Fibroblast of lung (primary cell): ENCODE measurements at regions not wholly inside any gene's neighbourhood (a gene's known extent, or its start where the extent isn't known, plus 50 kb on each side); places are given as distances from the start of the nearest gene placed in this dataset.

ENCODE experiments used
- CTCF ChIP-seq, 2 donors: IDR thresholded peaks in 1 of 2; conservative IDR thresholded peaks in 1 of 2; 1 replicate in 1 of 2; 2 replicates in 1 of 2; pipeline ENCODE4 v1.5.1; 2011 to 2012; ENCODE audit warnings: low read length in 2 of 2, control low read depth in 1 of 2, inconsistent platforms in 1 of 2, low read depth in 1 of 2, mild to moderate bottlenecking in 1 of 2
- EZH2 ChIP-seq: IDR thresholded peaks from 2 replicates; pipeline ENCODE4 v1.5.1; 2012; ENCODE audit warnings: low read length, control low read depth, mild to moderate bottlenecking; ENCODE audit errors: missing control alignments

GRCh38 chr18:39748727-39749126 is 2183.1 kb upstream of the CELF4 start:
- TF ChIP-seq CTCF (conservative IDR thresholded peaks at IDR 0.05 in 1 of 2, IDR thresholded peaks at IDR 0.05 in 1 of 2; ENCODE audit: low read depth in 1 of 2, low read length in 2 of 2) (no peak), EZH2 (no peak)
